CD4-positive, alpha-beta T cell treated with Interleukin-17A for 4 hours (primary cell): ENCODE measurements at regions not wholly inside any gene's neighbourhood (a gene's known extent, or its start where the extent isn't known, plus 50 kb on each side); places are given as distances from the start of the nearest gene placed in this dataset.
A peak's percentile ranks its signal among the peaks of the same experiment; 100 is the strongest.
"Not testable (repeated sequence)": the region's sequence is repeated elsewhere in the genome, so short reads cannot be mapped to it uniquely, and the experiment has no call there.

Experiments
- DNase-seq: peaks from one replicate; pipeline ENCODE4 v3.0.0-alpha.2; 2020; ENCODE audit warnings: mixed read lengths

DNA sequence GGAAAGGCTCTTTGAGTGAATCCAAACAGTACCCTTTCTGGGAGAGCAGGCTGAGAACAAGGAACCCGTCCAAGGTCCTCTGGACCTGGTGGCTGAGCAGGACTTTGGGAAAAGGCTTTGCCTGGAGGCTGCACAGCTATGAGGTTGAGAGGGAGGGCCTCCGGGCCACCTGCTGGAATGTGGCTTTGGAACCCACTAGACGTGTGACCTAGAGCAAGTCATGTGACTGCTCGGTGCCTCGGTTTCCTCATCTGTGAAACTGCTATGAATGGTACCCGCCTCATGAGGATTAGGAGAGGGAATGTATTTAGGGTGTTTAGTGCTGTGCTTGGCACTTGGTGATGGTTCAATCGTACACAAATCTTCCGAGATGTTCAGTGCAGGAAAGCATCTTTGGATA is 50.4 kb downstream of the HAPSTR1 start:
- DNase-seq: no peak

DNA sequence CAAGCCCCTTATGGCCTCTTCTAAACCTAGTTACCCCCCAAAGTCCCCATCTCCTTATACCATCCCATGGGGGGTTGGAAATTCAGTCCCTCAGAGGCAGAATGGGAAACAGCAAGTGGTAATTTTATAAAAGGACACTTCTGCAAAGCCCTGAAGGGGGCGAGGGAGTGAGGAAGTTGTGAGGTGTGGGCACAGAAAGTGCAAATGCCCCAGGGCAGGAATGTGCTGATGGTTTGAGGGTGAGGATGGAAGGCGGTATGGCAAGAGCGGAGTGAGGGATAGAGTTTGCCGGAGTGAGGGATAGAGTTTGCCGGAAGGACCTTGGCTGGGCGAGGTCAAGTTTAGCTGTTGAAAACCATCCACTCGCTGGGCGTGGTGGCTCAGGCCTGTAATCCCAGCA is 52.7 kb downstream of the HAPSTR1 start:
- DNase-seq: no peak

- DNase-seq: no peak
These were observed 57.1 kb downstream of the HAPSTR1 start for GRCh38 chr16:9148374-9149015.

DNA sequence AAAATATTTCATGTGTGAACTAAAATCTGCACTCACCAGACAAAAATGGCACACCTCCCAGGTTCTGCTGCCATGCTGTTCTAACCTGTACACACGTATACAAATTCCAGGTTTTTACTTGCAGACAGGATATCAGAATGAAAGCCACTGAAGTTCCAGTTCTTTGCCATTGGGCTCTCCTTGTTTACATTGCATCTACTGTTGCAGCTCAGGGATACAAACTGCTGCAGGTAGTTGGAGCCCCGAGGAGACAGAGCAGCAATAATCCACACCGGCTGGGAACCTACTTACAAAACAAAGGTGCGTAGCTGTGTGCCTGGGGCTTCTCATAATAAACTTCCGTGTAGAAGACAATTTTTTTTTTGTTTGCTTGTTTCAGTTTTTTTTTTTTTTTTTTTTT is 59.6 kb downstream of the HAPSTR1 start:
- no peak for DNase-seq

- DNase-seq: no peak
These were observed 60.2 kb downstream of the HAPSTR1 start for GRCh38 chr16:9151597-9151996.

DNA sequence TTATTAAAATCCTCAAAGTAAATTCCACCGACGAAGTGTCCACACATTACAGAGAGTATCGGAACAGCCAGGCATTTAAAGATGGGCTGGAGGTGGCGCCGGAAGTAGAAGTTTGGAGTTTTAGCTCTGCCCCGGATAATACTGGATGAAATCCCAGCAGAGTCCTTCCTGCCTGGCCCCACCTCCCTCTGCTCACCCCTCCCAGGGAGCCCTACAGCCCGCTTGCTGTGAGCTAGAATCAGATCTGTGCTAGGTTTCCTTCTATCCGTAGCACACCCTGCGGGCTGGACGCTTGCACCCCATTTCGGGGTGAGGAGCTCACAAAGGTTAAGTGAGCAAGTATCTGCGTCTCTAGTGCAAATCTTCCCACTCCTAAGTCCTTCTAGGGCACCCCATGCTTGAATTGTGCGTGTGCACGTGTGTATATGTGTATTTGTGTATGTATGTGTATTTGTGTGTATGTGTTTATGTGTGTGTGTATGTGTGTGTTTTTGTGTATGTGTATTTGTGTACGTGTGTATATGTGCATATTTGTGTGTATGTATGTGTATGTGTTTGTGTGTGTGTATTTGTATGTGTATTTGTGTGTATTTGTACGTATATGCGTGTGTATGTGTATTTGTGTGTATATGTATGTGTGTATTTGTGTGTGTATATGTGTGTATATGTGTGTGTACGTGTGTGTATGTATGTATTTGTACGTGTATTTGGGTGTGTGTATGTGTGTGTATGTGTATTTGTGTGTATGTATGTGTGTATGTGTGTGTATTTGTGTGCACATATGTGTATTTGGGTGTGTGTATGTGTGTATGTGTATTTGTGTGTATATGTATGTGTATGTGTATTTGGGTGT is 61.4 kb downstream of the HAPSTR1 start:
- no peak for DNase-seq

DNA sequence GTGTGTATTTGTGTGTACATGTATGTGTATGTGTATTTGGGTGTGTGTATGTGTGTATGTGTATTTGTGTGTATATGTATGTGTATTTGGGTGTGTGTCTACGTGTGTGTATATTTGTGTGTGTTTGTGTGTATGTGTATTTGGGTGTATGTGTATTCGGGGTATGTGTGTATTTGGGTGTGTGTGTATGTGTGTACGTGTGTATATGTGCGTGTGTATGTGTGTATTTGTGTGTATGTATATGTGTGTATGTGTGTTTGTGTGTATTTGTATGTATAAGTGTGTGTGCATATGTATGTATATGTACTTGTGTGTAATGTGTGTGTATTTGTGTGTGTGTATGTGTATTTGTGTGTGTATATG is 62.0 kb downstream of the HAPSTR1 start:
- DNase-seq: no peak

- no peak for DNase-seq
These were observed 63.3 kb downstream of the HAPSTR1 start for GRCh38 chr16:9154567-9155410.

DNA sequence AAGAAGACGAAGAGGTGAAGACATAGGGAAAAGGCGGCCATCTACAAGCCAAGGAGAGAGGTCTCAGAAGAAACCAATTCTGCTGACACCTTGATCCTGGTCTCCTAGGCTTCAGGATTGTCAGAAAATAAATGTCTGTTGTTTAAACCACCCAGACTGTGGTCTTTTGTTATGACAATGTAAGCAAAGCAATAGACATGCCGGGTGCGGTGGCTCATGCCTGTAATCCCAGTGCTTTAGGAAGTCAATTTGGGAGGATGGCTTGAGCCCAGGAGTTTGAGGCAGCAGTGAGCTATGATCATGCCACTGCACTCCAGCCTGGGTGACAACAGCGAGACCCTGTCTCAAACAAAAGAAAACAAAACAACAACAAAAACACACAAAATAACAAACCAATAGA is 64.4 kb downstream of the HAPSTR1 start:
- DNase-seq: no peak

GRCh38 chr16:9159839-9160550 is 68.6 kb downstream of the HAPSTR1 start:
- DNase-seq: peak; percentile 15

DNA sequence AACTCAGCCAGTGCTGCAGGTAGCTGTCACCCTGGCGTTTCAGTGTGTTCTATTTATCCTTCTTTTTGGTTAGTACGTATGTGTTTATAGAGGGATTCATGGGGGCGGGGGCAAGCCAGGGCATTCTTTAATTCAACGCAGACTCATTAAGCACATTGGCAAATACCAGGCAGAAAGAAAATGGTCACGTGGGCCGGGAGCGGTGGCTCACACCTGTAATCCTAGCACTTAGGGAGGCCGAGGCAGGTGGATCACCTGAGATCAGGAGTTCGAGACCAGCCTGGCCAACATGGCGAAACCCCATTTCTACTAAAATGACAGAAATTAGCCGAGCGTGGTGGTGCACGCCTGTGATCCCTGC is 69.1 kb downstream of the HAPSTR1 start:
- DNase-seq: no peak

DNA sequence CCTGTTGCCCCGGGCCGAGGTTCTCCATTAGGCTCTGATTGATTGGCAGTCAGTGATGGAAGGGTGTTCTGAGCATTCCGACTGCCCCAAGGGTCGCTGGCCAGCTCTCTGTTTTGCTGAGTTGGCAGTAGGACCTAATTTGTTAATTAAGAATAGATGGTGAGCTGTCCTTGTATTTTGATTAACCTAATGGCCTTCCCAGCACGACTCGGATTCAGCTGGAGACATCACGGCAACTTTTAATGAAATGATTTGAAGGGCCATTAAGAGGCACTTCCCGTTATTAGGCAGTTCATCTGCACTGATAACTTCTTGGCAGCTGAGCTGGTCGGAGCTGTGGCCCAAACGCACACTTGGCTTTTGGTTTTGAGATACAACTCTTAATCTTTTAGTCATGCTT is 74.2 kb downstream of the HAPSTR1 start:
- no peak for DNase-seq

DNA sequence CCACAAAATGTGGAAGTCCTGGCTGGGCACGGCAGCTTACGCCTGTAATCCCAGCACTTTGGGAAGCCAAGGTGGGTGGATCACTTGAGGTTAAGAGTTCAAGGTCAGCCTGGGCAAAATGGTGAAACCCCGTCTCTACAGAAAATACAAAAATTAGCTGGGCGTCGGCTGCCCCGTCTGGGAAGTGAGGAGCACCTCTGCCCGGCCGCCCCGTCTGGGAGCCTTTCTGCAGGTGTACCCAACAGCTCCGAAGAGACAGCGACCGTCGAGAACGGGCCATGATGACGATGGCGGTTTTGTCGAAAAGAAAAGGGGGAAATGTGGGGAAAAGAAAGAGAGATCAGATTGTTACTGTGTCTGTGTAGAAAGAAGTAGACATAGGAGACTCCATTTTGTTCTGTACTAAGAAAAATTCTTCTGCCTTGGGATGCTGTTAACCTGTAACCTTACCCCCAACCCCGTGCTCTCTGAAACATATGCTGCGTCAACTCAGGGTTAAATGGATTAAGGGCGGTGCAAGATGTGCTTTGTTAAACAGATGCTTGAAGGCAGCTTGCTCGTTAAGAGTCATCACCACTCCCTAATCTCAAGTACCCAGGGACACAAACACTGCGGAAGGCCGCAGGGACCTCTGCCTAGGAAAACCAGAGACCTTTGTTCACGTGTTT is 75.0 kb downstream of the HAPSTR1 start:
- not testable (repeated sequence) for DNase-seq

- DNase-seq: no peak
These were observed 77.7 kb downstream of the HAPSTR1 start for GRCh38 chr16:9169094-9169493.

DNA sequence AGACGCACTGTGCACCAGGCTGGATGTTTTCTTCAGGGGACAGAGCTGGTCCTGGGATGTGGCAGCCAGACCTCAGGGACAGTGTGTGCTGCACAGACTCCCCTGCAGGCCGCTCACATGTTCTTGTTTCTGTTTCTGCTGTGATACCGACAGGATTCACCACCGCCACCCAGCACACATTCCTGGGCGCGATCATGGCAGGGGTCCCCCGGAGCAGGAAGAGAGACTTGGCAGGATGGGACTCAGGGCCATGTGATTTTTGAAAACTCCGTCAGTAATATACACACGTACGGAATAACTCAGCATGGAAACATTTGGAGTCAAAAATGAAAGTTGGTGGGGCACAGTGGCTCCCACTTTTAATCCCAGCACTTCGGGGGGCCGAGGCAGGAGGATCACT is 79.0 kb downstream of the HAPSTR1 start:
- DNase-seq: no peak

- no peak for DNase-seq
These were observed 85.3 kb downstream of the HAPSTR1 start for GRCh38 chr16:9176547-9177418.

DNA sequence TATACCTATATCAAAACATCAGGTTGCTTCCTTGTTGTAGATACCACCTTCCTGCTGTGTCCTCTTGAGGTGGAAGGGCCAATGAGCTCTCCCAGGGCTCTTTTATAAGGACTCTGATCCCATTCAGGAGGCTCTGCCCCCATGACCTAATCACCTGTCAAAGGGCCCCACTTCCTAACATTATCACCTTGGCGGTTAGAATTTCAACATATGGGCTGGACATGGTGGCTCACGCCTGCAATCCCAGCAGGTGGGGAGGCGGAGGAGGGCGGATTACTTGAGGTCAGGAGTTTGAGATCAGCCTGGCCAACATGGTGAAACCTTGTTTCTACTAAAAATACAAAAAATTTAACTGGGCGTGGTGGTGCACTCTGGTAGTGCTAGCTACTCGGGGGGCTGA is 86.4 kb downstream of the HAPSTR1 start:
- no peak for DNase-seq

DNA sequence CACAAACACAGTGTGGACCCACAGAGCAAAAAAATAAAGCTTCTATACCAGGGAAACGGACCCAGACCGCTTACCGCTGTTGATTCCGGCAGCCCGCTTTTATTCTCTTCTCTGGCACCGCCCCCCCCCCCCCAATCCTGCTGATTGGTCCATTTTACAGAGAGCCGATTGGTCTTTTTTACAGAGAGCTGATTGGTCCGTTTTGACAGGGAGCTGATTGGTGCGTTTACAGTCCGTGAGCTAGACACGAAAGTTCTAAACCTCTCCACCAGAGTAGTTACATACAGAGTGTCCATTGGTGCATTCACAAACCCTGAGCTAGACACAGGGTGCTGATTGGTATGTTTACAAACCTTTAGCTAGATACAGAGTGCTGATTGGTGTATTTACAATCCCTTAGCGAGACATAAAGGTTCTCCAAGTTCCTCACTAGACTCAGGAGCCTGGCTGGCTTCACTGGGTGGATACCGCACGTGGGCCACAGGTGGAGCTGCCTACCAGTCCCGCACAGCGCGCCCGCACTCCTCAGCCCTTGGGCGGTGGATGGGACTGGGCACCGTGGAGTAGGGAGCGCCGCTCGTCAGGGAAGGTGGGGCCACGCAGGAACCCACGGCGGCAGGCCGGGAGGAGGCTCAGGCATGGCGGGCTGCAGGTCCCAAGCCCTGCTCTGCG is 92.4 kb downstream of the HAPSTR1 start:
- DNase-seq: no peak

DNA sequence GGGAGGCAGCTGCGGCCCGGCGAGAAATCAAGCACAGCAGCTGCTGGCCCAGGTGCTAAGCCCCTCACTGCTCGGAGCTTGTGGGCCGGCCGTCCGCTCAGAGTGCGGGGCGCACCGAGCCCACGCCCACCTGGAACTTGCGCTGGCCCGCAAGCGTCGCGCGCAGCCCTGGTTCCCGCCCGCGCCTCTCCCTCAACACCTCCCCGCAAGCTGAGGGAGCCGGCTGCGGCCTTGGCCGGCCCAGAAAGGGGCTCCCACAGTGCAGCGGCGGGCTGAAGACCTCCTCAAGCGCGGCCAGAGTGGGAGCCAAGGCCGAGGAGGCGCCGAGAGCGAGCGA is 92.9 kb downstream of the HAPSTR1 start:
- DNase-seq: no peak

GRCh38 chr16:9185381-9185780 is 93.9 kb downstream of the HAPSTR1 start:
- no peak for DNase-seq

GRCh38 chr16:9186061-9186460 is 94.6 kb downstream of the HAPSTR1 start:
- DNase-seq: no peak
